Bone marrow (tissue), 2 donors: ENCODE measurements at regions not wholly inside any gene's neighbourhood (a gene's known extent, or its start where the extent isn't known, plus 50 kb on each side); places are given as distances from the start of the nearest gene placed in this dataset.
"Not testable (repeated sequence)": the region's sequence is repeated elsewhere in the genome, so short reads cannot be mapped to it uniquely, and the experiment has no call there.

ENCODE experiments used
- DNase-seq, 2 donors: peaks; one replicate each; lab custom pipeline; 2025; lab: John Stamatoyannopoulos, UW

- DNase-seq, result no peak
Observed at GRCh38 chr9:714675-715074, 126.8 kb upstream of the DMRT1 start.

- no peak for DNase-seq
Observed at GRCh38 chr9:715300-715699, 126.2 kb upstream of the DMRT1 start.

GRCh38 chr9:715743-716400 is 125.6 kb upstream of the DMRT1 start:
- DNase-seq, result no peak

- no peak for DNase-seq
Observed at GRCh38 chr9:717722-718121, 123.8 kb upstream of the DMRT1 start.

GRCh38 chr9:720239-720881 is 121.1 kb upstream of the DMRT1 start:
- no peak for DNase-seq

GRCh38 chr9:722388-722980 is 119.0 kb upstream of the DMRT1 start:
- DNase-seq, result no peak

GRCh38 chr9:724461-724860 is 117.0 kb upstream of the DMRT1 start:
- DNase-seq, result not testable (repeated sequence)

GRCh38 chr9:726005-726404 is 115.5 kb upstream of the DMRT1 start:
- DNase-seq, result no peak

- no peak for DNase-seq
Observed at GRCh38 chr9:727767-728166, 113.7 kb upstream of the DMRT1 start.

- no peak for DNase-seq
Observed at GRCh38 chr9:728535-728934, 113.0 kb upstream of the DMRT1 start.

- no peak for DNase-seq
Observed at GRCh38 chr9:731474-731873, 110.0 kb upstream of the DMRT1 start.

- DNase-seq, result no peak
Observed at GRCh38 chr9:734831-735511, 106.5 kb upstream of the DMRT1 start.

- no peak for DNase-seq
Observed at GRCh38 chr9:737400-738120, 103.9 kb upstream of the DMRT1 start.

GRCh38 chr9:738209-738915 is 103.1 kb upstream of the DMRT1 start:
- no peak for DNase-seq

GRCh38 chr9:739362-739761 is 102.1 kb upstream of the DMRT1 start:
- no peak for DNase-seq

- no peak for DNase-seq
Observed at GRCh38 chr9:740221-740620, 101.3 kb upstream of the DMRT1 start.

- DNase-seq, result no peak
Observed at GRCh38 chr9:742104-742503, 99.4 kb upstream of the DMRT1 start.

- no peak for DNase-seq
Observed at GRCh38 chr9:742914-743589, 98.4 kb upstream of the DMRT1 start.

GRCh38 chr9:744046-744712 is 97.3 kb upstream of the DMRT1 start:
- no peak for DNase-seq

- no peak for DNase-seq
Observed at GRCh38 chr9:744790-745484, 96.6 kb upstream of the DMRT1 start.
